ES-I3 (cell line): ENCODE measurements at regions not wholly inside any gene's neighbourhood (a gene's known extent, or its start where the extent isn't known, plus 50 kb on each side); places are given as distances from the start of the nearest gene placed in this dataset.

Experiments
- H3K36me3 ChIP-seq: 2 replicates; pipeline ENCODE4 v1.6.1; 2013; ENCODE audit warnings: mild to moderate bottlenecking, low read length, control low read depth, moderate library complexity; ENCODE audit not compliant: insufficient read depth
- H3K4me1 ChIP-seq: 2 replicates; pipeline ENCODE4 v1.6.1; 2013; ENCODE audit warnings: mild to moderate bottlenecking, control low read depth, low read length; ENCODE audit not compliant: insufficient read depth
- H3K9ac ChIP-seq: 2 replicates; pipeline ENCODE4 v1.6.1; 2013; ENCODE audit warnings: low read depth, mild to moderate bottlenecking, low read length, moderate library complexity
- H3K9me3 ChIP-seq: 2 replicates; pipeline ENCODE4 v1.6.1; 2013; ENCODE audit warnings: mild to moderate bottlenecking, low read length, moderate library complexity; ENCODE audit not compliant: control insufficient read depth, insufficient read depth

GRCh38 chr1:67515324-67516080, 85.3 kb upstream of the SERBP1 start:
- Histone ChIP-seq H3K36me3 (no peaks in the 10 kb centered on the region), H3K9me3 (0 out of 2 replicates have a peak, but pooled peaks cover 10% of the 10 kb centered on the region), H3K4me1 (peaks cover 5% of the 10 kb centered on the region; the same call in 1 of the 2 replicates), H3K9ac (no peak overlapping the region)

DNA sequence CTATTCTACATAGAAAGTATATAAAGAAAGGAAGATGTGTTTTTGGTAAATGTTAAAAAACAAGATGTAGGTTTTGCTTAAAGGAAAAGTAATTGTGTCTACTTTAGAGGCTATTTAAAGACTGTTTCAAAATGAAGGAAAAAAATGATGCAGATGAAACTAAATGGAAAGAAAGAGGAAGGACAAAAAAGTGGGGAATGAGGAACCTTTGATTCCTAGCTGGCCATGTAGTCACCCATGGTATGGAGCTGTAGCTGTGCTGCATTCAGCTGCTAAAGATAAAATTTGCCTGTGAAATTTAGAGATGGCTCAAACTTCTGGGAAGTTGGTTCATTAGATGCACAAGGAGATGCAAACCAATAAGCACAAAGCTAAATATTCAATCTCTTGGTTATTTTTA, 86.8 kb upstream of the SERBP1 start:
- Histone ChIP-seq H3K9me3 (0 out of 2 replicates have a peak, but pooled peaks cover 10% of the 10 kb centered on the region), H3K4me1 (peaks cover 5% of the 10 kb centered on the region; the same call in 1 of the 2 replicates), H3K9ac (no peak overlapping the region), H3K36me3 (no peaks in the 10 kb centered on the region)

- no peaks in the 10 kb centered on the region for H3K36me3 ChIP-seq
- no peaks in the 10 kb centered on the region for H3K4me1 ChIP-seq
- H3K9ac ChIP-seq = no peak overlapping the region
- 0 out of 2 replicates have a peak, but pooled peaks cover 3% of the 10 kb centered on the region for H3K9me3 ChIP-seq
Measured at GRCh38 chr1:67522001-67522441, 91.8 kb upstream of the SERBP1 start.

DNA sequence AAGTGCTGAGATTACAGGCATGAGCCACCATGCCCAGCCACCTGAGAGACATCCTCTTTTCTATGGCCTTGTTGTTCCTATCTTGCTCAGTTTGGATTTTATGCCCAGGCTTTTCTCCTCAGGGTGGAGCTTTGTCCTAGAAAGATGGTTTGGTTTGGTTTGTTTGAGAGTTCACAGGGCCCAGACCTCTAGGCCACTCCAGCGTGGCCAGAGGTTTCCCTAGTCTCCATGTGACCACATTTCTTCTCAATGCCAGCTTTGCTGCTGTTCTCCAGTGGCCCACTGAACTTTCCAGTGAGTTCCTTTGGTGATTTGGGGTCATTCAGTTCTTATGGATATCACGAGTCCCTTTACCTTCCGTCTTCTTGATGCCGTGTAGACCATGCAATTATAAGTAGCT, 92.6 kb upstream of the SERBP1 start:
- Histone ChIP-seq H3K4me1 (no peaks in the 10 kb centered on the region), H3K9ac (no peak overlapping the region), H3K36me3 (no peaks in the 10 kb centered on the region), H3K9me3 (0 out of 2 replicates have a peak, but pooled peaks cover 3% of the 10 kb centered on the region)

GRCh38 chr1:67524143-67525052, 94.2 kb upstream of the SERBP1 start:
- Histone ChIP-seq H3K36me3 (no peaks in the 10 kb centered on the region), H3K9me3 (no peaks in the 10 kb centered on the region), H3K9ac (no peak overlapping the region), H3K4me1 (no peaks in the 10 kb centered on the region)

GRCh38 chr1:67525053-67525760, 95.0 kb upstream of the SERBP1 start:
- Histone ChIP-seq H3K36me3 (no peaks in the 10 kb centered on the region), H3K4me1 (no peaks in the 10 kb centered on the region), H3K9ac (no peak overlapping the region), H3K9me3 (no peaks in the 10 kb centered on the region)

- Histone ChIP-seq H3K4me1 (no peaks in the 10 kb centered on the region), H3K9ac (no peak overlapping the region), H3K36me3 (no peaks in the 10 kb centered on the region; the same call in 1 of the 2 replicates), H3K9me3 (no peaks in the 10 kb centered on the region)
Measured at GRCh38 chr1:67528141-67528540, 97.9 kb upstream of the SERBP1 start.

DNA sequence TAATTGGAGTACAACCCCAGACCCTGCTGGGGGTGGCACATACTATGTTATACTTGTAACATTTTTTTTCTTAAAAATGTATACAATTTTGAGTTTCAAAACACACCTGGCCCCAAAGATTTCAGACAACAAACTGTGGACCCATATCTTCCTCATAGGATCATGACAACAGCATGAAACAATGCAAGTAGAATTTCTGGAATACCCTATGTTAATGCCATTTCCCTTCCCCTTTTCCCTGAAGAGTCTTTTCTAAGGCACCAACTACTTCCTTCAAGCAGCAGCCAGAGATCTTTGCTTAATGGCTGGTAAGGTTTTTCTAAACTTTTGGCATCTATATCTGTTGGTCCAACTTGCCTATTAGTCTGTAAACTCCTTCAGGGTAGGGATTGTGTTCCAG, 99.9 kb upstream of the SERBP1 start:
- H3K9ac ChIP-seq = no peak overlapping the region
- no peaks in the 10 kb centered on the region; the same call in 1 of the 2 replicates for H3K36me3 ChIP-seq
- H3K9me3 ChIP-seq = no peaks in the 10 kb centered on the region
- no peaks in the 10 kb centered on the region for H3K4me1 ChIP-seq

- H3K36me3 ChIP-seq = no peaks in the 10 kb centered on the region; the same call in 1 of the 2 replicates
- no peaks in the 10 kb centered on the region for H3K4me1 ChIP-seq
- H3K9ac ChIP-seq = no peak overlapping the region
- no peaks in the 10 kb centered on the region for H3K9me3 ChIP-seq
Measured at GRCh38 chr1:67532452-67533216, 102.4 kb upstream of the SERBP1 start.

GRCh38 chr1:67534627-67535065, 104.4 kb upstream of the SERBP1 start:
- no peak overlapping the region for H3K9ac ChIP-seq
- no peaks in the 10 kb centered on the region; the same call in 1 of the 2 replicates for H3K36me3 ChIP-seq

DNA sequence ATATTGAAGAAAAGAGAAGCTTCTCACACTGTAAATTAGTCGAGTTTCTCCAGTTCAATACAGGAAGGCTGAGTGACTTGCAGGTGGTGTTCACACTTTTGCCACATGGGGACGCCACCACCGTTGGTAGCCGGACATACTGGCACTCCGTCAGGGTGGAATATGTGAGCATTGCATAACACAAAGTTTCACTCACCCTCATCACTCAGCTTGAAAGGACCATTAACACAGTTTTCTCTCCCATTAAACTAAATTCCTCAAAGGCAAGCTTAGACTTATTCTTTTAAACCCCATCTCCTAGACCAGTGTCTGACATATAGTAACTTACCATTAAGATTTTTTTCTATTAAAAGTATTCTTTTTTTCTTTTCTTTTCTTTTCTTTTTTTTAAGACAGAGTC, 105.3 kb upstream of the SERBP1 start:
- H3K9me3 ChIP-seq = no peaks in the 10 kb centered on the region
- H3K36me3 ChIP-seq = no peaks in the 10 kb centered on the region; the same call in 1 of the 2 replicates
- no peaks in the 10 kb centered on the region for H3K4me1 ChIP-seq
- H3K9ac ChIP-seq = no peak overlapping the region

More at GRCh38 chr1:67534627-67535065, 104.4 kb upstream of the SERBP1 start:
- no peaks in the 10 kb centered on the region for H3K9me3 ChIP-seq
- no peaks in the 10 kb centered on the region for H3K4me1 ChIP-seq

GRCh38 chr1:67536957-67537666, 106.9 kb upstream of the SERBP1 start:
- no peaks in the 10 kb centered on the region for H3K9me3 ChIP-seq
- H3K9ac ChIP-seq = no peak overlapping the region
- H3K4me1 ChIP-seq = no peaks in the 10 kb centered on the region
- H3K36me3 ChIP-seq = no peaks in the 10 kb centered on the region; the same call in 1 of the 2 replicates

- H3K4me1 ChIP-seq = no peaks in the 10 kb centered on the region
- no peaks in the 10 kb centered on the region; the same call in 1 of the 2 replicates for H3K36me3 ChIP-seq
- no peaks in the 10 kb centered on the region for H3K9me3 ChIP-seq
- no peak overlapping the region for H3K9ac ChIP-seq
Measured at GRCh38 chr1:67537667-67538018, 107.4 kb upstream of the SERBP1 start.
